ENCODE measurements at regions not wholly inside any gene's neighbourhood (a gene's known extent, or its start where the extent isn't known, plus 50 kb on each side); places are given as distances from the start of the nearest gene placed in this dataset.

DNA sequence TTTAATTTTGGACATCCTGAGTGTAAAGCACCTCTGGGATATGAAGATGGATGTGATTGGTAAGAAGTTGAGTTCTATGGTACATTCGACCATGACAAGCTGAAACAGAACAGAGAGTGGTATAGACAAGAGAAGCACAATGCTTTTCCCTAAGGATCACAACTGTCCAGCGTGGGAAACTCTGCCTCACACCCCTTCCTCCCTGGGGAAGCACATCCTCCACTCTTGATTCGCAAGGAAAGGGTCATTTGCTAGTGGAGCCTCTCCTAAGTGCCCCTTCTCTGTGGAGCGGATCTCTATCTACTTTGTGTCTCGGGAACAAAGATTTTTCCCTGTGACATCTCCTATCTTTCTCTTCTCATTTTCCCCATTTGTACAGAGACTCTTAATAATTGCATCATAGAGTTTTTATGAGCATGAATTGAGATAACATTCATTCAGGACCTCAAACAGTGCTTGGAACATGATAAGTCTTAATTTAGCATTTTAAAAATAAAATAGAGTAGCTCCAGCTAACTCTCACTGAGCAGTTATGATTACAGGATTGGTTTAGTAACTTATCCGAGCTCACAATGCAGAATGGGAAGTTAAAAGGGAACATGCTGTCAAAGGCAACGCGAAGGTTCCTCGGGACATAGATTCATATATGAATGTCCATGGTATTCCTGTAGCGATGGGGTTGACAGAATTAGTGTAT, 775.2 kb downstream of the C6orf118 start:
- TF ChIP-seq, protein P1, sequence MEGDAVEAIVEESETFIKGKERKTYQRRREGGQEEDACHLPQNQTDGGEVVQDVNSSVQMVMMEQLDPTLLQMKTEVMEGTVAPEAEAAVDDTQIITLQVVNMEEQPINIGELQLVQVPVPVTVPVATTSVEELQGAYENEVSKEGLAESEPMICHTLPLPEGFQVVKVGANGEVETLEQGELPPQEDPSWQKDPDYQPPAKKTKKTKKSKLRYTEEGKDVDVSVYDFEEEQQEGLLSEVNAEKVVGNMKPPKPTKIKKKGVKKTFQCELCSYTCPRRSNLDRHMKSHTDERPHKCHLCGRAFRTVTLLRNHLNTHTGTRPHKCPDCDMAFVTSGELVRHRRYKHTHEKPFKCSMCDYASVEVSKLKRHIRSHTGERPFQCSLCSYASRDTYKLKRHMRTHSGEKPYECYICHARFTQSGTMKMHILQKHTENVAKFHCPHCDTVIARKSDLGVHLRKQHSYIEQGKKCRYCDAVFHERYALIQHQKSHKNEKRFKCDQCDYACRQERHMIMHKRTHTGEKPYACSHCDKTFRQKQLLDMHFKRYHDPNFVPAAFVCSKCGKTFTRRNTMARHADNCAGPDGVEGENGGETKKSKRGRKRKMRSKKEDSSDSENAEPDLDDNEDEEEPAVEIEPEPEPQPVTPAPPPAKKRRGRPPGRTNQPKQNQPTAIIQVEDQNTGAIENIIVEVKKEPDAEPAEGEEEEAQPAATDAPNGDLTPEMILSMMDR (conservative IDR thresholded peaks at IDR 0.05; ENCODE audit: low read depth, low read length), result no peak
- no peak for TF ChIP-seq POLR2A (IDR thresholded peaks at IDR 0.05; ENCODE audit: low read depth, low read length)
- TF ChIP-seq, protein P2, sequence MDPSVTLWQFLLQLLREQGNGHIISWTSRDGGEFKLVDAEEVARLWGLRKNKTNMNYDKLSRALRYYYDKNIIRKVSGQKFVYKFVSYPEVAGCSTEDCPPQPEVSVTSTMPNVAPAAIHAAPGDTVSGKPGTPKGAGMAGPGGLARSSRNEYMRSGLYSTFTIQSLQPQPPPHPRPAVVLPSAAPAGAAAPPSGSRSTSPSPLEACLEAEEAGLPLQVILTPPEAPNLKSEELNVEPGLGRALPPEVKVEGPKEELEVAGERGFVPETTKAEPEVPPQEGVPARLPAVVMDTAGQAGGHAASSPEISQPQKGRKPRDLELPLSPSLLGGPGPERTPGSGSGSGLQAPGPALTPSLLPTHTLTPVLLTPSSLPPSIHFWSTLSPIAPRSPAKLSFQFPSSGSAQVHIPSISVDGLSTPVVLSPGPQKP (IDR thresholded peaks at IDR 0.05; ENCODE audit: borderline replicate concordance, low read depth, low read length), result no peak
- no peak for TF ChIP-seq NFE2L2 (IDR thresholded peaks at IDR 0.05; ENCODE audit: low read depth, low read length)
- TF ChIP-seq RFX5 (IDR thresholded peaks at IDR 0.05; ENCODE audit: low read depth, low read length), result no peak
- TF ChIP-seq BHLHE40 (IDR thresholded peaks at IDR 0.05; ENCODE audit: low read depth, low read length), result no peak
- TF ChIP-seq, protein P3, sequence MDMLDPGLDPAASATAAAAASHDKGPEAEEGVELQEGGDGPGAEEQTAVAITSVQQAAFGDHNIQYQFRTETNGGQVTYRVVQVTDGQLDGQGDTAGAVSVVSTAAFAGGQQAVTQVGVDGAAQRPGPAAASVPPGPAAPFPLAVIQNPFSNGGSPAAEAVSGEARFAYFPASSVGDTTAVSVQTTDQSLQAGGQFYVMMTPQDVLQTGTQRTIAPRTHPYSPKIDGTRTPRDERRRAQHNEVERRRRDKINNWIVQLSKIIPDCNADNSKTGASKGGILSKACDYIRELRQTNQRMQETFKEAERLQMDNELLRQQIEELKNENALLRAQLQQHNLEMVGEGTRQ (IDR thresholded peaks at IDR 0.05; ENCODE audit: low read depth, low read length), result no peak
- TF ChIP-seq RAD21 (IDR thresholded peaks at IDR 0.05; ENCODE audit: low read length), result no peak
- TF ChIP-seq MXI1 (IDR thresholded peaks at IDR 0.05; ENCODE audit: borderline replicate concordance, low read depth, low read length), result no peak
- no peak for TF ChIP-seq CEBPB (IDR thresholded peaks at IDR 0.05; ENCODE audit: low read depth, low read length)
- TF ChIP-seq FOS (IDR thresholded peaks at IDR 0.05; ENCODE audit: low read depth, low read length), result no peak

Data from IMR-90 (cell line).